HG02973 (cell line): ENCODE measurements at regions not wholly inside any gene's neighbourhood (a gene's known extent, or its start where the extent isn't known, plus 50 kb on each side); places are given as distances from the start of the nearest gene placed in this dataset.
"Not testable (repeated sequence)": the region's sequence is repeated elsewhere in the genome, so short reads cannot be mapped to it uniquely, and the experiment has no call there.

Source experiments
- ATAC-seq: cut with Tn5 transposase; IDR thresholded peaks from one replicate; pipeline ENCODE4 v1.9.1; 2021; ENCODE audit warnings: moderate library complexity; ENCODE audit not compliant: unreplicated experiment

GRCh38 chr10:6985644-6986043 lies 405.6 kb upstream of the PRKCQ start:
- ATAC-seq: no peak

- ATAC-seq: no peak
Observed at GRCh38 chr10:6984971-6985370, 404.9 kb upstream of the PRKCQ start.

- not testable (repeated sequence) for ATAC-seq
Observed at GRCh38 chr10:6984016-6984415, 403.9 kb upstream of the PRKCQ start.

- no peak for ATAC-seq
Observed at GRCh38 chr10:6980353-6980752, 400.3 kb upstream of the PRKCQ start.

GRCh38 chr10:6979371-6979770 lies 399.3 kb upstream of the PRKCQ start:
- ATAC-seq: no peak

- no peak for ATAC-seq
Observed at GRCh38 chr10:6978187-6978627, 398.1 kb upstream of the PRKCQ start.

GRCh38 chr10:6977398-6978186 lies 397.5 kb upstream of the PRKCQ start:
- ATAC-seq: no peak

GRCh38 chr10:6973899-6974298 lies 393.8 kb upstream of the PRKCQ start:
- no peak for ATAC-seq

GRCh38 chr10:6972226-6972625 lies 392.1 kb upstream of the PRKCQ start:
- ATAC-seq: no peak

GRCh38 chr10:6969659-6970058 lies 389.6 kb upstream of the PRKCQ start:
- no peak for ATAC-seq

GRCh38 chr10:6964543-6964942 lies 384.5 kb upstream of the PRKCQ start:
- ATAC-seq: no peak

- no peak for ATAC-seq
Observed at GRCh38 chr10:6962576-6962975, 382.5 kb upstream of the PRKCQ start.

GRCh38 chr10:6958711-6959110 lies 378.6 kb upstream of the PRKCQ start:
- no peak for ATAC-seq

- ATAC-seq: no peak
Observed at GRCh38 chr10:6958254-6958653, 378.2 kb upstream of the PRKCQ start.

- no peak for ATAC-seq
Observed at GRCh38 chr10:6957851-6958250, 377.8 kb upstream of the PRKCQ start.

GRCh38 chr10:6956562-6956961 lies 376.5 kb upstream of the PRKCQ start:
- no peak for ATAC-seq

GRCh38 chr10:6953271-6953801 lies 373.3 kb upstream of the PRKCQ start:
- ATAC-seq: no peak

GRCh38 chr10:6951732-6952131 lies 371.7 kb upstream of the PRKCQ start:
- ATAC-seq: no peak

- ATAC-seq: no peak
Observed at GRCh38 chr10:6950133-6950532, 370.1 kb upstream of the PRKCQ start.

GRCh38 chr10:6944436-6944835 lies 364.4 kb upstream of the PRKCQ start:
- no peak for ATAC-seq

GRCh38 chr10:6938384-6938783 lies 358.3 kb upstream of the PRKCQ start:
- no peak for ATAC-seq

- ATAC-seq: no peak
Observed at GRCh38 chr10:6936931-6937330, 356.9 kb upstream of the PRKCQ start.
